ENCODE measurements at regions not wholly inside any gene's neighbourhood (a gene's known extent, or its start where the extent isn't known, plus 50 kb on each side); places are given as distances from the start of the nearest gene placed in this dataset.

GRCh38 chr11:10930224-10930971 is 72.5 kb upstream of the ZBED5 start:
- peak; percentile 22 for TF ChIP-seq CTCF (IDR thresholded peaks at IDR 0.05)
- Histone ChIP-seq H3K27me3 (replicated peaks; ENCODE audit: insufficient read depth) (no peaks in the 10 kb centered on the region), H3K9me3 (no peaks in the 10 kb centered on the region), H3K36me3 (no peaks in the 10 kb centered on the region), H3K27ac (peak overlapping the region; percentile 98 to 99), H3K4me1 (ENCODE audit: control insufficient read depth in 1 of 2, low read depth in 2 of 2) (peaks cover 6 to 48% of the 10 kb centered on the region in 2 donors), H3K4me3 (peak overlapping the region; percentile 89)
- ATAC-seq (ENCODE audit: insufficient number of reproducible peaks, low FRiP score, low read depth) = no peak
- no peak for DNase-seq (ENCODE audit: low spot score)

GRCh38 chr11:10927538-10927937 is 69.7 kb upstream of the ZBED5 start:
- no peaks in the 10 kb centered on the region for H3K36me3 ChIP-seq
- H3K4me1 ChIP-seq (ENCODE audit: control insufficient read depth in 1 of 2, low read depth in 2 of 2) = peaks cover 6 to 46% of the 10 kb centered on the region in 2 donors
- no peaks in the 10 kb centered on the region for H3K27me3 ChIP-seq (replicated peaks; ENCODE audit: insufficient read depth)
- peak overlapping the region; percentile 35 to 40 for H3K27ac ChIP-seq
- DNase-seq (ENCODE audit: low spot score) = no peak
- TF ChIP-seq CTCF (IDR thresholded peaks at IDR 0.05) = no peak
- H3K9me3 ChIP-seq = no peaks in the 10 kb centered on the region
- no peak overlapping the region for H3K4me3 ChIP-seq
- ATAC-seq (ENCODE audit: insufficient number of reproducible peaks, low FRiP score, low read depth) = no peak

- no peak for ATAC-seq (ENCODE audit: insufficient number of reproducible peaks, low FRiP score, low read depth)
- no peaks in the 10 kb centered on the region for H3K9me3 ChIP-seq
- peaks cover 2 to 43% of the 10 kb centered on the region in 2 donors for H3K4me1 ChIP-seq (ENCODE audit: control insufficient read depth in 1 of 2, low read depth in 2 of 2)
- no peak for TF ChIP-seq CTCF (IDR thresholded peaks at IDR 0.05)
- DNase-seq (ENCODE audit: low spot score) = no peak
- H3K27me3 ChIP-seq (replicated peaks; ENCODE audit: insufficient read depth) = no peaks in the 10 kb centered on the region
- H3K27ac ChIP-seq = peak overlapping the region; percentile 35 to 40
- no peak overlapping the region for H3K4me3 ChIP-seq
- no peaks in the 10 kb centered on the region for H3K36me3 ChIP-seq
Observed at GRCh38 chr11:10926801-10927211, 69.0 kb upstream of the ZBED5 start.

- DNase-seq (ENCODE audit: low spot score) (no peak), ATAC-seq (ENCODE audit: insufficient number of reproducible peaks, low FRiP score, low read depth) (no peak)
- TF ChIP-seq CTCF (IDR thresholded peaks at IDR 0.05) = no peak
- H3K36me3 ChIP-seq = no peaks in the 10 kb centered on the region
- H3K4me3 ChIP-seq = no peak overlapping the region
- no peaks in the 10 kb centered on the region for H3K9me3 ChIP-seq
- H3K4me1 ChIP-seq (ENCODE audit: control insufficient read depth in 1 of 2, low read depth in 2 of 2) = peaks cover 2 to 40% of the 10 kb centered on the region in 2 donors
- peak overlapping the region in 1 of 2 donors; percentile 11 for H3K27ac ChIP-seq
- no peaks in the 10 kb centered on the region for H3K27me3 ChIP-seq (replicated peaks; ENCODE audit: insufficient read depth)
Observed at GRCh38 chr11:10925149-10925926, 67.5 kb upstream of the ZBED5 start.

- Histone ChIP-seq H3K27ac (no peak overlapping the region), H3K4me3 (no peak overlapping the region), H3K36me3 (no peaks in the 10 kb centered on the region), H3K27me3 (replicated peaks; ENCODE audit: insufficient read depth) (no peaks in the 10 kb centered on the region), H3K4me1 (ENCODE audit: control insufficient read depth in 1 of 2, low read depth in 2 of 2) (peaks cover 0 to 32% of the 10 kb centered on the region in 2 donors), H3K9me3 (no peaks in the 10 kb centered on the region)
- no peak for TF ChIP-seq CTCF (IDR thresholded peaks at IDR 0.05)
- DNase-seq (ENCODE audit: low spot score) (no peak), ATAC-seq (ENCODE audit: insufficient number of reproducible peaks, low FRiP score, low read depth) (no peak)
Observed at GRCh38 chr11:10923882-10924281, 66.0 kb upstream of the ZBED5 start.
